Esophagus squamous epithelium (tissue), 4 donors: ENCODE measurements at regions not wholly inside any gene's neighbourhood (a gene's known extent, or its start where the extent isn't known, plus 50 kb on each side); places are given as distances from the start of the nearest gene placed in this dataset.

Experiments used
- POLR2A ChIP-seq, 4 donors: fragments of 450-650 bp; IDR thresholded peaks; one replicate each; pipeline ENCODE4 v1.6.1; 2017; ENCODE audit warnings: antibody characterized with exemption in 4 of 4, mild to moderate bottlenecking in 4 of 4, moderate library complexity in 3 of 4
- TF ChIP-seq, protein P1 (sequence below), 6 experiments: fragments of 450-650 bp in 4 of 6; fragments of 200-600 bp in 2 of 6; sonication (generic) in 2 of 6; IDR thresholded peaks; one replicate each; pipeline ENCODE4 v1.5.1; 2016 to 2019; ENCODE audit warnings: antibody characterized with exemption in 6 of 6, mild to moderate bottlenecking in 4 of 6, moderate library complexity in 4 of 6

DNA sequence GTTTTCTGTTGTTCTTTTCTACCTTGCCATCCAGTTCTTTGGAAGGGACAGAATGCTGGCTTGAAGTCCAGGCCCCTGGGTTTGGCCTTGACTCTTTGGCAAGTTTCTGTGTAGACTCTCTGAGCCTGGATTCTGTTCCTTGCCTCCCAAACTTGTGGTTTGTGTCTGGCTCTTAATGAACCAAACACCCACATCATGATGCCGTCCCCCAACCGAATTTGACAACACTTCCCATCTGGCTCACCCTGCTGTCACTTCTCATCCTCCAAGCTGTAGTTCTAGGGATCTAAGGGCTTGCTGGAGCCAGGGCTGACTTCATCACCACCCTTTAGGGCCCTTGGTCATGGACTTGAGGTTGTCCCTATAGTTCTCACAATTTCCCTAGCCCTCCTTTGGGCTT lies 68.9 kb upstream of the CELF4 start:
- TF ChIP-seq, protein P1, sequence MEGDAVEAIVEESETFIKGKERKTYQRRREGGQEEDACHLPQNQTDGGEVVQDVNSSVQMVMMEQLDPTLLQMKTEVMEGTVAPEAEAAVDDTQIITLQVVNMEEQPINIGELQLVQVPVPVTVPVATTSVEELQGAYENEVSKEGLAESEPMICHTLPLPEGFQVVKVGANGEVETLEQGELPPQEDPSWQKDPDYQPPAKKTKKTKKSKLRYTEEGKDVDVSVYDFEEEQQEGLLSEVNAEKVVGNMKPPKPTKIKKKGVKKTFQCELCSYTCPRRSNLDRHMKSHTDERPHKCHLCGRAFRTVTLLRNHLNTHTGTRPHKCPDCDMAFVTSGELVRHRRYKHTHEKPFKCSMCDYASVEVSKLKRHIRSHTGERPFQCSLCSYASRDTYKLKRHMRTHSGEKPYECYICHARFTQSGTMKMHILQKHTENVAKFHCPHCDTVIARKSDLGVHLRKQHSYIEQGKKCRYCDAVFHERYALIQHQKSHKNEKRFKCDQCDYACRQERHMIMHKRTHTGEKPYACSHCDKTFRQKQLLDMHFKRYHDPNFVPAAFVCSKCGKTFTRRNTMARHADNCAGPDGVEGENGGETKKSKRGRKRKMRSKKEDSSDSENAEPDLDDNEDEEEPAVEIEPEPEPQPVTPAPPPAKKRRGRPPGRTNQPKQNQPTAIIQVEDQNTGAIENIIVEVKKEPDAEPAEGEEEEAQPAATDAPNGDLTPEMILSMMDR (IDR thresholded peaks at IDR 0.05), result no peak
- no peak for TF ChIP-seq POLR2A (IDR thresholded peaks at IDR 0.05)
